ENCODE measurements at regions not wholly inside any gene's neighbourhood (a gene's known extent, or its start where the extent isn't known, plus 50 kb on each side); places are given as distances from the start of the nearest gene placed in this dataset.

DNA sequence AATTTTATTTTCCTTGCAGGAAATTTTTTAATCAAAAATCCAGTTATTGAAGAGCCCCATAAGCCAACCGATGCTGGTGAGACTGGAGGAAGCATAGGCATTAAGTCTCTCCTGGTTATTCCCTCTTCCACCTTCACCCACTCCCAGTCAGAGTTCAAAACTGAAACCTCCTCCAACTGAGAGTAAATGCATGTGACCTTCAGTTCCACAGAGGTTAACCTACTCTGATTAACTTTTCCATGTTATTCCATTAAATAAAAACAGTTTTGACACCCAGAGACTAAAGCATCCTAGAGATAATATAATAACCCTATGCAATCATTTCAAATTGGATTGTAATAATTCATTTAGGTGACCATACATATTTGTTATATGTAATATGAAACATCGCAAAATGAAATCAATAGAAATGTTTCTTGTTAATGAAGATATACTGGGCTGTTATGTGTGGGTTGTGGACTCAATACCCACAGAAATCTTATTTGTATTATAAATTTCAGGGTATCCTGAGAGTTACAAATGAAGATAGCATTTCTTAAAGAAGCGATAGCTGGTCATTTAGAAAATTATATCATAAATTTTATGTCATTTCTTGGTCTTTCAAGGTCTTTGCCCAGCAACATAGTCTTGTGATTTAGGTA lies 376.5 kb downstream of the SETD4 start:
- DNase-seq = no peak

DNA sequence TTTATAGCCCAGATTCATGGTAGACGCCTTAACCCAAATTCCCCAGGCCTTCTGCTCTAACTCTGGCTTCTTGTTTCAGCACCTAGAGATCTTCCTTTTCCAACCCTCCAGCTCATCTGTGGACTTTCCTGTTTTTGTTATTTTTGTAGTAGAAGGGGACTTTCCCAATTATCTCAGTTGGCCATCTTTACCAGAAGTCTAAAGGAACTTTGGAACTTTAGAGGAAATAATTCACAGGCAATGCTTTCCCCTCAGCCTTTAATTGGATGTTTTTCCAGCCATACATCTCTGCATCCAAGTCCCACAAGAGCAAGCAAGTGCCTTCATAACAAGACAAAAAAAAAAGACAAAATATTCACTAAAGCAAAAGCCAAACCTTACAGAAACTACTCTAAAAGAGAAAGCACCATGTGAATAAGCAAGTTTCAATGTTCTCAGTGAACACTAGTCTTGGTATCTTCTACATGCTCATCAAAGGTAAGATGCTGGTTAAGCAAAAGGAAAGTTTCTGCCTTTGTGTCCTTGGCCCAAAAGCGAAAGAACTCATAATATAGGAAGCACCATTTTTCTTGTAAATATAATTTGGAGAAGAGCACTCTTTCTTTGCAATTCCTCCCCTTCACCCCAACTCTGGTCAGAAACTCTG lies 377.3 kb downstream of the SETD4 start:
- DNase-seq = no peak

DNA sequence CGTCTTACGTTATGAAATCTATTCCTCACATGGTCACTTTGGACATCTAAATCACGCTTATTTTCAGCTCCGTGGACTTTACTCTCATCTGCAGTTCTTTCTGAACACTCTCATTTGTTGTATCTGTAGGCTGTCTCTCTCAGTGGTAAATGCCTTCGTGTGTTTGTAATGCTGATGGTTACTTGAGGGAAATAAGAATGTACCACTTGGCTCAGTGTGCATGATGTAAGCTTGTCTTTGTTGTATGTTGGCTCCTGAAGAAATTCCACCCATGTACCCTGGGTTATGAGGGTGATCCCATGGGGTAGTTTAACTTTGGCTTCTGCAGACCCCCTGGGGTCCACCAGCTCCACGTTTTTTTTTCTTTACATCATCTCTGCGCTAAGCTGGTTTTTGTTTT lies 378.4 kb downstream of the SETD4 start:
- peak; percentile 27 for DNase-seq

DNA sequence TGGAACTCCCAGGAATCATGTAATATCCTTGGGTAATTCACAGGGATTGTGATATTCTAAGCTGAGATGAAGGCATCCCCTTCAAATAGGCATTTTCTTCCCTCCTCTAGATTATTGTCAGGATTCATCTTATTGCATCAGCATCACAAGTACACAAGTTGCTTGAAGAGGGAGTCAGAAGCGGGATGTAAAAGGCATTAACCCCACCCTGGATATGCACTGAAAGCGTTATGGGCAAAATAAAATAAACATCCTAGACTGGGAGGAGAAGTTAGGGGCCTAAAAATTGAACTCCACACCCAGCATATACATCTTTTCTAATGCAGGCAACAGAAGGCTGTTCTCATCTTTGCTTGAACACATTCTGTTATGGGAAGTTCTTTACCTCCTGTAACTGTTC lies 381.2 kb downstream of the SETD4 start:
- no peak for DNase-seq

DNA sequence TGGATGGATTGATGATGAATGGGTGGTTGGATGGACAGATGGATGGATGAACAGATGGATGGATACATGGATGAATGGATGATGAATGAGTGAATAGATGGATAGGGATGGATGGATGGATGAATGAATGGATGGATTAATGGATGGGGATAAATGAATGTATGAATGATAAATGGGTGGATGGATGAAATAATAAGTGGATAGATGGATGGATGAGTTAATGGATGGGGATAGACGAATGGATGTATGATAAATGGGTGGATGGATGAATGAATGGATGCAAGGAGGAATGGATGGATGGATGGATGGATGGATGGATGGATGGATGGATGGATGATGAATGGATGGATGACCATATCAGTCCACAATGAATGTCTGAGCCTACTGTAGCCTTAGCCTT lies 381.9 kb downstream of the SETD4 start:
- no peak for DNase-seq

DNA sequence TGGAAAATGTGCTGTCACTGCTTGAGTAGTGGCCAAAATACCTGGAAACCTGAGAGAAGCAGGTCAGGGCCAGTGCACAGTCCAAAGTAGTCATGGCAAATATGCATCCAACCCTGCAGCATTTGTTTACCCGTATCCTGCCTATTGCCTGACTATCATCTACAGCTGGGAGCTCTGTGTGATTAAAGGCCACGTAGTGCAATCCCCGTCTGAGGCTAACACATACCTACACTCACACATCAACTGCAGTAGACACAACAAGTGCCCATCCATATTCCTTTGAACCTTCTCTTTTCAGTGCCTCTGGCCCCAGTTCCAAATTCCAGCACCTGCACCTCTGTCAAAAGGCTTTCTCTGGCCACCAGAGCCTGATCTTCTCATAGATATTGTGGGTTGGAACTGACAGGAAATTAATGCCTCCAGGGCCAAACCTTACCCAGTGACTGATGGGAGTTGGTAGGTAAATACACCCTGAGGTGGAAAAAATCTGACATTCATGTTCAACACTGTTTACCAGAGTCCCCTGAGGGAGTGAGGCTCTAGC lies 383.0 kb downstream of the SETD4 start:
- no peak for DNase-seq

- no peak for DNase-seq
Observed at GRCh38 chr21:35674895-35675470, 385.3 kb downstream of the SETD4 start.

DNA sequence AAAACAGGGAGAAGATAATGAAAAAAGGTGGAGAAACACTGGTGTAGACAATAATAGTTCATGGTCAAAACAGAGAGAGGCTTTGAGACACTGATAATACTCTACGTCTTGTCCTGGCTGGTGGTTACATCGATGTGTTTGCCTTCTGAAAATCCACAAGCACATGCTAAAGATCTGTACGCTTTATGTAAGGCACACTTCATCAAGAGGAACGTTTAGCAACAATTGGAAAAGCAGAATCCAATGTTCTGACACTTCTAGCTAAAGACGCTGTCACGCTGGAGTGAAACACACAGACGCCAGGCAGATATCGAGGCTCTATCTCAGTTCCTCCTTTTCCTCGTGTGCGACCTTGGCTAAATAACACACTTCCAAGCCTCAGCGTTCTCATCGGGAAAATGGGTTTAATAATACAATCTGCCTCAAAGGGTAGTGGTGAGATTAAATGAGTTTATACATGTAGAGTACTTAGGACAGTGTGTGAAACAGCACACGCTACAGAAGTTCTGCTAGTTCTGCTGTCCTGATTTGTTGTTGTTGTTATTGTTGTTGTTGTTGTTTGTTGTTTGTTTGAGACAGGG lies 386.1 kb downstream of the SETD4 start:
- no peak for DNase-seq

- no peak for DNase-seq
Observed at GRCh38 chr21:35672313-35672712, 388.0 kb downstream of the SETD4 start.

GRCh38 chr21:35664683-35665082 lies 395.6 kb downstream of the SETD4 start:
- DNase-seq = no peak

- no peak for DNase-seq
Observed at GRCh38 chr21:35663856-35664606, 396.3 kb downstream of the SETD4 start.

DNA sequence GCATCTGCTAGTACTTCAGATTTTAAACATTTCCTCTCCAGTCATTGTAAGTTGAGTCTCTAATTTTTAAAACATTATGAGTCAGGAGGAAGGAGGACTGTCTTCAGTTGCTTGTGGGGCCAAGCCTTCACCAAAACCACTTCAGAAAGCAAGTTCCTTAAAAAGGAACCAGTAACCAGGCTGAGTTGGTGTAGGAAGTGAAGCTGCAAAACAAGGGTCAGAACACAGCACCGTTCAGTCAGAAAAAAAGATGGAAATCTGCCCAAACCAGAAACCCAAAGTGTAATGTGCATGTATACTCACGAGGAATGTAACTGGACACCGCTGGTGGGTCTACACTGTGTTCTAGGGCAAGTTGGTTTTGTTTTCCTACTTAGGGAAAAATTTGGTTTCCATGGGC lies 402.1 kb downstream of the SETD4 start:
- peak; percentile 88 for DNase-seq

GRCh38 chr21:35652872-35653271 lies 407.5 kb downstream of the SETD4 start:
- DNase-seq = no peak

DNA sequence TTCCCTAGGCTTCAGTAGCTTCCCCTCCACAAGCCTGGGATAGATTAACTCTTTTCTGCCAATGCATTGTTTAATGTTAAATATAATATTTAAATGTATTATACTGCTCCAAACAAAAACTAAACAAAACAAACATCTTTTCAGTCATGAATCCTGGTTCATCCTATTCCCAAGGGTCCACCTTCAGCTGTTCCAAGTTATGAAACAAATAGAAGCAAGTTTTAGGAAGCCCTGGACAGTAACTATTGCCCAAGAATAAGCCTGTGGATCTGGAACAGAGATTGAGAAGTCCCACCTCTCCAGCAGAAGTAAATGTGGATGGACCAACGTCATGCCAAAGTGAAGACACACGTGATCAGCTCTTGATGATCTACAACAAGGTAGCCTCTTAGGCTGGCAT lies 408.1 kb downstream of the SETD4 start:
- DNase-seq = no peak

DNA sequence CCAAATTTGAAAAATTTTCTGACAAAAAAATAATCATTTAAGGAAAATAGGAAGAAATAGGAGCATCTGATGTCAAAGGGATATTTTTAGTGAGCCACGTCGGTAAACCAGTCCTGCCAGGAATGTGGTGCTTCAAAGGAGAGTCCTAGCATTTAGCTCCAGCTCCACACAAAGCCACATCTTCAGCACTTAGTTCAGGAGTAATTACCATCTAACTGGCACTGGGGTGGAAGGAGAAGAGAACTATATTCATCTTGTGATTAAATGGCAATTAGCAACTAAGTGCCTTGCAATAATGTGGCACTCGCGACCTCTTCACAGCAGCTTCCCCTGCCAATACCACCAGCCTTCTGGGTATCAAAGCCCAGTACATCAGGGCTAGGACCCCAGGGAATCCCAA lies 409.1 kb downstream of the SETD4 start:
- DNase-seq = no peak

DNA sequence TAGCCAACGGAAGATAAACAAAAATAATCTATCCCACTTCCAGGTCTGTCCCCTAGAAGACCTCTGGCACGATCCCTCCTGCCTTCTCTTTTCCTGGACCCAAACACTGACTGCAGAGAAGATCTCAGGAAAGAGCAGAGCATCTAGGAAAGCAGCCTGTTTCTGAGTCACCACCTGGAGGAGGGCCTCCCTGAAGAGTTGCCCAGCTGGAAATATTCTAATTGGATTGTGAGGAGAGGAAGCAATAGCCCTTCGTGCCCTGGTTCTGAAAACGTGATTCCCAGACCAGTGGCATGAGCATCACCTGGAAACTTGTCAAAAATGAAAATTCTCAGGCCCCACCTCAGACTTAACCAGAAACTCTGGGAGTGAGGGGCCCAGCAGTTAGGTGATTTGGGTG lies 411.1 kb downstream of the SETD4 start:
- DNase-seq = peak; percentile 49

- no peak for DNase-seq
Observed at GRCh38 chr21:35648512-35648911, 411.8 kb downstream of the SETD4 start.

- peak; percentile 72 for DNase-seq
Observed at GRCh38 chr21:35646606-35647005, 413.7 kb downstream of the SETD4 start.

DNA sequence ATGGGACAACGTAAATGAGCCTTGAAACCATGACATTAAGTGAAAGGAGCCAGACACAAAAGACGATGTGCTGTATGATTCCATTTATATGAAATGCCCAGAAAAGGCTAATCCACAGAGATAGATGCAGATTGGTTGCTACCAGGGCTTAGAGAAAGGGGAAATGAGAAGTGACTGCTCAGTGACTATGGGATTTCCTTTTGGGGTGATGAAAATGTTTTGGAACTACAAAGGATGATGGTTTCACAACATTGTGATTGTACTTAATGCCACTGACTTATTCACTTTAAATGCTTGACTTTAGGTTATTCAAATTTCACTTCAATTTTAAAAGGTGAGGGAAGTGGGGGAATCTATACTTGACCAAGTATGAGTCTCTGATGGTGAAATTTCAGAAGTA lies 414.3 kb downstream of the SETD4 start:
- DNase-seq = no peak

- DNase-seq = no peak
Observed at GRCh38 chr21:35644523-35644922, 415.8 kb downstream of the SETD4 start.

GRCh38 chr21:35643176-35643575 lies 417.1 kb downstream of the SETD4 start:
- peak; percentile 60 for DNase-seq

DNA sequence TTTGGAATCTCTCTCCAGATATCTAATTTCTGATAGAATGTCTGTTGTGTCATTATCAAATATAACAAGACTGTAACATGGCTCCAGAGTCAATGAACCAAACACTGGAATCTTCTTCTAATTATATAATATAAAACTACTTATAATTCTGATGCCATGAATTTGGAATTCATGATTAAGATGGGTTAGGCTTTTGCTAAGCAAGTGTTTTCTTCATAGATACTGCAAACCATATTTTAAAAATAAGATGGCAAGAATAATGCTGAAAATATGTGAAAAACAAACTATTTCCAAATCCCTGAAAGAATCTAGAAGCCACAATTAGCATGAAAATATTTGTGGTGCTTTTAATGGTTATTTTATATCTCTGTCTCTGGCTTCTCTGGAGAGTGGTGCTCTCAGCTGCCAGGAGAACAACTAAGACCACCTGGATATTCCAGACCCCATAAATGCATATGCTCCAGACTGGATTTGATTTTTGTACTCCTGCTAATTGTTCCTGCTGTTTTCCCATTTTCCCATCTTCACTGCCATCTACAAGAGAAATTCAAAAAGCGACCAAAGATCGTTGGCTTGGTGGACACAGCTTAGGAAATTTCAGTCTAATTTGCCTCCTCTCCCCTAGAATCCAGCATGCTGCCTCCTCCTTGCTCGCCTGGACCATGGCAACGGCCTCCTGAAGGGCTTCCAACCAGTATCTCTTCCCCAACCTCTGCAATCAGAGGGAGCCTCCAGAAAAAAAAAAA lies 418.9 kb downstream of the SETD4 start:
- DNase-seq = peak; percentile 88

Measured in fibroblast of skin of scalp (primary cell).